H9 (cell line): ENCODE measurements at regions not wholly inside any gene's neighbourhood (a gene's known extent, or its start where the extent isn't known, plus 50 kb on each side); places are given as distances from the start of the nearest gene placed in this dataset.
"Not testable (repeated sequence)": the region's sequence is repeated elsewhere in the genome, so short reads cannot be mapped to it uniquely, and the experiment has no call there.

Experiments
- DNase-seq: peaks from one replicate; pipeline ENCODE4 v3.0.0-alpha.2; 2017
- H2AFZ ChIP-seq: one replicate; pipeline ENCODE4 v1.6.1; 2013; ENCODE audit warnings: mild to moderate bottlenecking, low read length, control low read depth, moderate library complexity
- H2AK5ac ChIP-seq: 2 replicates; pipeline ENCODE4 v1.6.1; 2013; ENCODE audit warnings: low read length, control low read depth, mixed read lengths; ENCODE audit not compliant: insufficient read length
- H2BK120ac ChIP-seq: one replicate; pipeline ENCODE4 v1.6.1; 2013; ENCODE audit warnings: low read depth, mild to moderate bottlenecking, low read length, control low read depth, inconsistent platforms; ENCODE audit not compliant: poor library complexity, severe bottlenecking
- H2BK12ac ChIP-seq: 2 replicates; pipeline ENCODE4 v1.6.1; 2013; ENCODE audit warnings: low read length, control low read depth, mixed read lengths, low read depth; ENCODE audit not compliant: insufficient read length
- H2BK15ac ChIP-seq: 2 replicates; pipeline ENCODE4 v1.6.1; 2013; ENCODE audit warnings: low read depth, low read length, control low read depth
- H2BK20ac ChIP-seq: one replicate; pipeline ENCODE4 v1.6.1; 2013; ENCODE audit warnings: low read depth, mild to moderate bottlenecking, low read length, control low read depth, inconsistent platforms; ENCODE audit not compliant: poor library complexity, severe bottlenecking
- H2BK5ac ChIP-seq: 2 replicates; pipeline ENCODE4 v1.6.1; 2013; ENCODE audit warnings: low read length, control low read depth, mixed read lengths; ENCODE audit not compliant: insufficient read length
- H3K14ac ChIP-seq: 2 replicates; pipeline ENCODE4 v1.6.1; 2013; ENCODE audit warnings: low read length, control low read depth; ENCODE audit not compliant: insufficient read depth
- H3K18ac ChIP-seq: 2 replicates; pipeline ENCODE4 v1.6.1; 2013; ENCODE audit warnings: low read depth, mild to moderate bottlenecking, mixed read lengths, low read length, control low read depth; ENCODE audit not compliant: insufficient read length
- H3K23ac ChIP-seq: 2 replicates; pipeline ENCODE4 v1.6.1; 2013; ENCODE audit warnings: low read length, control low read depth, mixed read lengths, low read depth; ENCODE audit not compliant: insufficient read length
- H3K23me2 ChIP-seq: 2 replicates; pipeline ENCODE4 v1.6.1; 2013; ENCODE audit warnings: low read depth, mild to moderate bottlenecking, mixed read lengths, low read length, control low read depth; ENCODE audit not compliant: insufficient read length, poor library complexity, severe bottlenecking
- H3K27ac ChIP-seq: 2 replicates; pipeline ENCODE4 v1.5.1; 2013; ENCODE audit warnings: low read length, control low read depth, mixed read lengths, low read depth; ENCODE audit not compliant: insufficient read length
- H3K27me3 ChIP-seq: 2 replicates; pipeline ENCODE4 v1.6.1; 2013; ENCODE audit warnings: low read length, control low read depth, inconsistent platforms; ENCODE audit not compliant: insufficient read depth
- H3K4ac ChIP-seq: 2 replicates; pipeline ENCODE4 v1.6.1; 2013; ENCODE audit warnings: low read depth, mild to moderate bottlenecking, control low read depth, inconsistent platforms, low read length, moderate library complexity
- H3K4me1 ChIP-seq: 2 replicates; pipeline ENCODE4 v1.6.1; 2013; ENCODE audit warnings: low read length, control low read depth, inconsistent platforms; ENCODE audit not compliant: insufficient read depth
- H3K4me2 ChIP-seq: 2 replicates; pipeline ENCODE4 v1.6.1; 2013; ENCODE audit warnings: low read length, control low read depth, mixed read lengths; ENCODE audit not compliant: insufficient read length, insufficient read depth
- H3K56ac ChIP-seq: 2 replicates; pipeline ENCODE4 v1.6.1; 2013; ENCODE audit warnings: low read depth, mild to moderate bottlenecking, mixed read lengths, low read length, control low read depth; ENCODE audit not compliant: insufficient read length
- H3K79me1 ChIP-seq: 2 replicates; pipeline ENCODE4 v1.6.1; 2013; ENCODE audit warnings: low read depth, mild to moderate bottlenecking, moderate library complexity, low read length, control low read depth, inconsistent platforms; ENCODE audit not compliant: insufficient read depth, poor library complexity, severe bottlenecking
- H3K79me2 ChIP-seq: 2 replicates; pipeline ENCODE4 v1.6.1; 2013; ENCODE audit warnings: low read length, control low read depth, inconsistent platforms; ENCODE audit not compliant: insufficient read depth
- H3K9ac ChIP-seq: 2 replicates; pipeline ENCODE4 v1.6.1; 2013; ENCODE audit warnings: low read length, control low read depth, mixed read lengths; ENCODE audit not compliant: insufficient read length; ENCODE audit errors: extremely low read depth
- H3K9me3 ChIP-seq: one replicate; pipeline ENCODE4 v1.6.1; 2013; ENCODE audit warnings: low read depth, low read length, inconsistent platforms; ENCODE audit not compliant: control insufficient read depth
- H3T11ph ChIP-seq: one replicate; pipeline ENCODE4 v1.6.1; 2013; ENCODE audit warnings: mild to moderate bottlenecking, low read length, control low read depth, inconsistent platforms
- H4K20me1 ChIP-seq: one replicate; pipeline ENCODE4 v1.6.1; 2013; ENCODE audit not compliant: control insufficient read depth, insufficient read length, insufficient read depth
- H4K5ac ChIP-seq: 2 replicates; pipeline ENCODE4 v1.6.1; 2013; ENCODE audit warnings: low read depth, mild to moderate bottlenecking, mixed read lengths, low read length, control low read depth; ENCODE audit not compliant: insufficient read length
- H4K8ac ChIP-seq: replicated peaks from 2 replicates; pipeline ENCODE4 v1.6.1; 2013; ENCODE audit warnings: low read length, control low read depth, mixed read lengths, low read depth; ENCODE audit not compliant: insufficient read length
- H4K91ac ChIP-seq: 2 replicates; pipeline ENCODE4 v1.6.1; 2013; ENCODE audit warnings: low read depth, mild to moderate bottlenecking, moderate library complexity, mixed read lengths, low read length, control low read depth; ENCODE audit not compliant: insufficient read length
- H3K27ac Mint-ChIP-seq, 3 experiments: 2 replicates in 2 of 3; 3 replicates in 1 of 3; pipeline ENCODE4 v1.8.0; 2020 to 2021; ENCODE audit warnings: mixed read lengths in 3 of 3, mild to moderate bottlenecking in 1 of 3, moderate library complexity in 1 of 3
- H3K27me3 Mint-ChIP-seq: 2 replicates; pipeline ENCODE4 v1.8.0; 2021; ENCODE audit warnings: low read depth, mild to moderate bottlenecking, moderate library complexity, mixed read lengths
- H3K36me3 Mint-ChIP-seq, 3 experiments: 2 replicates in 2 of 3; 3 replicates in 1 of 3; pipeline ENCODE4 v1.8.0; 2020 to 2021; ENCODE audit warnings: low read depth in 3 of 3, mixed read lengths in 3 of 3; ENCODE audit not compliant: insufficient read depth in 1 of 3
- H3K4me1 Mint-ChIP-seq, 2 experiments: 2 replicates each; pipeline ENCODE4 v1.8.0; 2020; ENCODE audit warnings: mixed read lengths in 2 of 2
- H3K4me3 Mint-ChIP-seq, 2 experiments: 2 replicates in 1 of 2; 3 replicates in 1 of 2; pipeline ENCODE4 v1.8.0; 2020 to 2021; ENCODE audit warnings: mild to moderate bottlenecking in 2 of 2, mixed read lengths in 2 of 2, moderate library complexity in 1 of 2
- H3K9me3 Mint-ChIP-seq, 2 experiments: 2 replicates in 1 of 2; 3 replicates in 1 of 2; pipeline ENCODE4 v1.8.0; 2020; ENCODE audit warnings: mild to moderate bottlenecking in 2 of 2, mixed read lengths in 2 of 2, moderate library complexity in 1 of 2
- WGBS: extraction: QIAGEN DNeasy Blood & Tissue Kit; methylation state at CpG from one replicate; pipeline ENCODE4 v1.1.7; 2013; ENCODE audit warnings: missing lambda C conversion rate, low lambda C conversion rate, mixed read lengths; ENCODE audit not compliant: insufficient read length; ENCODE audit errors: extremely low coverage; 5-methylcytosine and 5-hydroxymethylcytosine counted together
- TF ChIP-seq, protein P1 (sequence below): fragments of 200-600 bp; sonication (generic); conservative IDR thresholded peaks from 3 replicates; pipeline ENCODE4 v1.8.0; 2021; ENCODE audit warnings: antibody characterized with exemption, mild to moderate bottlenecking

DNA sequence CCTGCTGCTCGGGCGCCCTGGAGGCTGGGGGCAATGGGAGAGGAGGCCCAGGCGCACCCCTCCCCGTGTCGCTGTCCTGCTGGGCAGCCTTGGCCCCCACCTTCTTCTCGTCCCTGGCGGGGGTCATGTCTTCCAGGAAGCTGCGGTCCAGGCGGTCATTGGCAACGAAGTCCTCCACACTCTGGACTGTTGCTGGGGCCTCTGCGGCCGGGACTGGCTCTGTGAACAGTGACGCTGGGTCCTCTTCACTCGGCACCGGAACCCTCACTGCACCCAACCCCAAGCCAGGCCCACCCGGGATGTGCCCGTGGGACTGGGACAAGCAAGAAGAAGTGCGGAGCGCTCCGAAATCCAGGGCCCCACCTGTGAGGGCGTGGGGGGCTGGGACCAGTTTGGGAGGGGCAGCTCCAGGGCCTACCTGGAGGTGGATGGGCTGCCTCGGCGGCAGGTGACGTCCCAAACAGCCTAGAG lies 308.0 kb downstream of the CCDC74A start:
- no peak overlapping the region for H3K4me3 Mint-ChIP-seq
- H3K79me2 ChIP-seq: no peaks in the 10 kb centered on the region
- no peak overlapping the region for H2BK12ac ChIP-seq
- no peak overlapping the region for H3K56ac ChIP-seq
- H3K27me3 Mint-ChIP-seq: peaks cover 3% of the 10 kb centered on the region
- H3K27me3 ChIP-seq: no peaks in the 10 kb centered on the region
- no peak overlapping the region for H3K27ac ChIP-seq
- H2BK20ac ChIP-seq: no peak overlapping the region
- H3K18ac ChIP-seq: no peak overlapping the region
- DNase-seq: no peak
- no CpG with 5 or more reads among the region's 24 CpGs for whole genome bisulfite sequencing
- no peak overlapping the region; the same call in 1 of the 2 replicates for H3K14ac ChIP-seq
- TF ChIP-seq, protein P1, sequence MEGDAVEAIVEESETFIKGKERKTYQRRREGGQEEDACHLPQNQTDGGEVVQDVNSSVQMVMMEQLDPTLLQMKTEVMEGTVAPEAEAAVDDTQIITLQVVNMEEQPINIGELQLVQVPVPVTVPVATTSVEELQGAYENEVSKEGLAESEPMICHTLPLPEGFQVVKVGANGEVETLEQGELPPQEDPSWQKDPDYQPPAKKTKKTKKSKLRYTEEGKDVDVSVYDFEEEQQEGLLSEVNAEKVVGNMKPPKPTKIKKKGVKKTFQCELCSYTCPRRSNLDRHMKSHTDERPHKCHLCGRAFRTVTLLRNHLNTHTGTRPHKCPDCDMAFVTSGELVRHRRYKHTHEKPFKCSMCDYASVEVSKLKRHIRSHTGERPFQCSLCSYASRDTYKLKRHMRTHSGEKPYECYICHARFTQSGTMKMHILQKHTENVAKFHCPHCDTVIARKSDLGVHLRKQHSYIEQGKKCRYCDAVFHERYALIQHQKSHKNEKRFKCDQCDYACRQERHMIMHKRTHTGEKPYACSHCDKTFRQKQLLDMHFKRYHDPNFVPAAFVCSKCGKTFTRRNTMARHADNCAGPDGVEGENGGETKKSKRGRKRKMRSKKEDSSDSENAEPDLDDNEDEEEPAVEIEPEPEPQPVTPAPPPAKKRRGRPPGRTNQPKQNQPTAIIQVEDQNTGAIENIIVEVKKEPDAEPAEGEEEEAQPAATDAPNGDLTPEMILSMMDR: no peak
- no peaks in the 10 kb centered on the region for H3K79me1 ChIP-seq
- H3T11ph ChIP-seq: no peak overlapping the region
- no peaks in the 10 kb centered on the region for H3K4me1 ChIP-seq
- H4K8ac ChIP-seq: no peak overlapping the region
- no peak overlapping the region for H3K9ac ChIP-seq
- no peaks in the 10 kb centered on the region for H4K20me1 ChIP-seq
- no peak overlapping the region for H2BK5ac ChIP-seq
- no peaks in the 10 kb centered on the region for H3K4me1 Mint-ChIP-seq
- H3K36me3 Mint-ChIP-seq: no peaks in the 10 kb centered on the region
- no peak overlapping the region for H3K23ac ChIP-seq
- no peaks in the 10 kb centered on the region for H3K9me3 ChIP-seq
- no peak overlapping the region for H3K4ac ChIP-seq
- H2BK120ac ChIP-seq: no peak overlapping the region
- no peaks in the 10 kb centered on the region; a peak in 1 of 5 replicates for H3K9me3 Mint-ChIP-seq
- no peak overlapping the region for H2BK15ac ChIP-seq
- no peak overlapping the region for H4K5ac ChIP-seq
- no peak overlapping the region for H3K27ac Mint-ChIP-seq
- H2AFZ ChIP-seq: no peak overlapping the region
- H4K91ac ChIP-seq: no peak overlapping the region
- no peak overlapping the region for H3K4me2 ChIP-seq
- H3K23me2 ChIP-seq: no peaks in the 10 kb centered on the region
- H2AK5ac ChIP-seq: no peak overlapping the region

DNA sequence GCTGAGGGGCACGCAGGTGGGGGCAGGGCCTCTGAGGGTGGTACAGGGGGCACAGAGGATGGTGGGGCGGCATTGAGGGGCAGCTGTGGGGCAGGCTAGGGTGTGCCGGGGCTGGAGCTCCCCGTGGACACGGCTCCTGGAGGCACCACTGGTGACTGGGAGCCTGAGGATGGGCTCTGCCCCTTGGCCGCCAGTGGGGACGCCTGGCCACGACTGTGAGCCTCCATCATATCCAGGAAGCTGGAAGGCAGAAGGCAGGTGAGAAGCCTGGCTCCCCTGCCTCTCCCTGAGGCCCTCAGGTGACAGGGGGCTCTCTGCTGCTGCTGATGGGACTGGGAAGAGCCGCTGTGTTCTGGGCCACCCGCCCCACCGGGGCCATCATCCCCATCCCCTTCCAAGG lies 308.4 kb downstream of the CCDC74A start:
- not testable (repeated sequence) for H3K4me1 Mint-ChIP-seq, H2BK120ac ChIP-seq, H2BK15ac ChIP-seq, H3K4me1 ChIP-seq, H3K14ac ChIP-seq, H4K20me1 ChIP-seq, H3K18ac ChIP-seq, H3K79me2 ChIP-seq, H3K23ac ChIP-seq, H4K8ac ChIP-seq, H4K5ac ChIP-seq, H3K27me3 ChIP-seq, H2BK5ac ChIP-seq, H3K27me3 Mint-ChIP-seq, H2BK20ac ChIP-seq, H3K9me3 Mint-ChIP-seq, H3K9me3 ChIP-seq, H2AFZ ChIP-seq, H3K4me3 Mint-ChIP-seq, H3K79me1 ChIP-seq, H3K4ac ChIP-seq, H3K23me2 ChIP-seq, H3K9ac ChIP-seq, H3K36me3 Mint-ChIP-seq, H3K27ac Mint-ChIP-seq, H3T11ph ChIP-seq, DNase-seq, H3K56ac ChIP-seq, H3K27ac ChIP-seq, H2AK5ac ChIP-seq, H3K4me2 ChIP-seq, H2BK12ac ChIP-seq, H4K91ac ChIP-seq
- WGBS: no CpG with 5 or more reads among the region's 11 CpGs
